LNCAP (cell line): ENCODE measurements at regions not wholly inside any gene's neighbourhood (a gene's known extent, or its start where the extent isn't known, plus 50 kb on each side); places are given as distances from the start of the nearest gene placed in this dataset.

Experiments used
- CTCF ChIP-seq: fragments of 450-650 bp; IDR thresholded peaks from 2 replicates; pipeline ENCODE4 v1.5.1; 2017; ENCODE audit warnings: mild to moderate bottlenecking

GRCh38 chr1:22399421-22400091 lies 52.1 kb upstream of the ZBTB40 start:
- TF ChIP-seq CTCF, result no peak
